ENCODE measurements at regions not wholly inside any gene's neighbourhood (a gene's known extent, or its start where the extent isn't known, plus 50 kb on each side); places are given as distances from the start of the nearest gene placed in this dataset.
"Not testable (repeated sequence)": the region's sequence is repeated elsewhere in the genome, so short reads cannot be mapped to it uniquely, and the experiment has no call there.

DNA sequence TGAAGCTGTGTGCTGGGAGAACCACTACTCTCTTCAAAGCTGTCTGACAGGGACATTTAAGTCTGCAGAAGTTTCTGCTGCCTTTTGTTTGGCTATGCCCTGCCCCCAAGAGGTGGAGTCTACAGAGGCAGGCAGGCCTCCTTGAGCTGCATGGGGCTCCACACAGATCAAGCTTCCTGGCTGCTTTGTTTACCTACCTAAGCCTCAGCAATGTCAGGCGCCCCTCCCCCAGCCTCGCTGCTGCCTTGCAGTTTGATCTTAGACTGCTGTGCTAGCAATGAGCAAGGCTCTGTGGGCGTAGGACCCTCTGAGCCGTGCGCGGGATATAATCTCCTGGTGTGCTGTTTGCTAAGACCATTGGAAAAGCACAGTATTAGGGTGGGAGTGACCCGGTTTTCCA, 103.3 kb upstream of the SALL1 start:
- DNase-seq (ENCODE audit: low read depth) = not testable (repeated sequence)

GRCh38 chr16:51248217-51248616, 97.1 kb upstream of the SALL1 start:
- DNase-seq (ENCODE audit: low read depth) = no peak

DNA sequence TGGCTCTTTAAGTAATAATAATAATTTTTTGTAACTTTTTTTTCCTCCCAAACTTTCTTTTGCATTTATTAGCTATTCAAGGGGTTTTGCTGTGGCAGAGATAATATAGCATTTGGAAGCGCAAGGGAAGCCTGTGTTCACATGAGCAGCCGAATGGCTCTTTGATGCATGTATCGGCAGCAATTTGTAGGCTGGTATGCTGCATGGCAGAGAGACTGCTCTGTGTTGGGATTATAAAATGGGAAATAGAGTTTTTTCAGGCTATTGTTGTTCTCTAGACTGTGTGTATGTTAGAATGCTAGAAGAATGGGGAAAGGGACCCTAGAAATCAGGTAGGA, 94.6 kb upstream of the SALL1 start:
- DNase-seq (ENCODE audit: low read depth) = no peak

- DNase-seq (ENCODE audit: low read depth) = no peak
Measured at GRCh38 chr16:51244887-51245657, 94.0 kb upstream of the SALL1 start.

DNA sequence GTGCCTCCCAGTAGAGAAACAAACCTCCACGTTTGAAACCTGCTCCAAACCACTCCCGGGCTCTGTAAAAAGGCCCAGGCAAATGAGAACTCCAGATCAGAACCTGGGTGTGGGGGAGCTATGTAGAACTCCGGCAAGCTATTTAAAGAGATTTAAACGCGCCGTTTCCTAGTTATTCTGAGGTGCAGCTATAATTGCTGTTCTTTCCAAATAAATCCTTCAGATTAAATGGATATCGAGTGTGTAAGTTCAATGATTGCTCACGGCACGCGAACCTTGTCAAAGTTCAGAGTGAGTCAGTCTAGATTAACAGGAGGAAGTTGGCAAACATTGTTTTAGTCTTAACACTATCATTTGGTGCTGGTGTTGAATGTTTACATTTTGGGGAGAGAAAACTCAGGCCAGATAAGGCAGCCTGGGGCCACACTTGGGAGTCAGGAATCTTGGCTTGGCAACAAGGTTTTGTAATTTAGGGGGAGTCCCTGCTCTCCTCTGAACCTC, 92.9 kb upstream of the SALL1 start:
- DNase-seq (ENCODE audit: low read depth) = no peak

GRCh38 chr16:51242296-51242994, 91.4 kb upstream of the SALL1 start:
- no peak for DNase-seq (ENCODE audit: low read depth)

DNA sequence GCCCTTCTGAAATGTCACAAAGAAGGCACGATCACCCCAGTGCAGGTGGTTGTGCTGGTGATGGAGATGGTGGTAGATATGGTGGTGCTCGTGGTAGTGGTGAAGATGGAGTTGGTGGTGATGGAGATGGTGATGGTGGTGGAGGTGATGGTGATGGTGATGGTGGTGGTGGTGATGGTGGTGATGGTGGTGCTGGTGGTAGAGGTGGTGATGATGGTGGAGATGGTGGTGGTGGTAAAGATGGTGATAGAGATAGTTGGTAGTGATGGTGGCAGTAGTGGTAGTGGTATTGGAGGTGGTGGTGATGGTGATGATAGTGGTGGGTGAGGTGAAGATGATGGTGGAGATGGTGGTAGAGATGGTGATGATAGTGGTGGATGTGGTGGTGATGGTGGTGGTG, 88.1 kb upstream of the SALL1 start:
- no peak for DNase-seq (ENCODE audit: low read depth)

- DNase-seq (ENCODE audit: low read depth) = no peak
Measured at GRCh38 chr16:51237861-51238378, 86.8 kb upstream of the SALL1 start.

DNA sequence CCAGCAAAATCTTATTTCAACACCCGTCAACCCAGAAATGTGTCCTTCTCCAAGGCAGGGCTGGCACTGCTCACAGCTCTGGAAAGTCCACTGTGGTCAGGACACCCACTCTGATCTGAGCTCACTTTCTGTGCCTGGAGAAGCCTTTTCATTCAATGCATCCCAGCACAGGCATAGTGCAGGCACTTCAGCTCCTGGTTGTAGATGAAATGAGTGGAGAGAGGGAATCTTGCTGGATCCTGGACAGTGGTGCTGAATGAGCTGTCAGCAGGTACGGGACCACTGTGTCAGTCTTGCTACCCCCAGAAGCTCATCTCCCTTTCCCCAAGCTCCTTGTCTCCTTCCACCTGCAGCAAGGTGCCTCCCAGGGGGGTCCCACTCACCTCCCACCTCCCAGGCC, 86.1 kb upstream of the SALL1 start:
- no peak for DNase-seq (ENCODE audit: low read depth)

DNA sequence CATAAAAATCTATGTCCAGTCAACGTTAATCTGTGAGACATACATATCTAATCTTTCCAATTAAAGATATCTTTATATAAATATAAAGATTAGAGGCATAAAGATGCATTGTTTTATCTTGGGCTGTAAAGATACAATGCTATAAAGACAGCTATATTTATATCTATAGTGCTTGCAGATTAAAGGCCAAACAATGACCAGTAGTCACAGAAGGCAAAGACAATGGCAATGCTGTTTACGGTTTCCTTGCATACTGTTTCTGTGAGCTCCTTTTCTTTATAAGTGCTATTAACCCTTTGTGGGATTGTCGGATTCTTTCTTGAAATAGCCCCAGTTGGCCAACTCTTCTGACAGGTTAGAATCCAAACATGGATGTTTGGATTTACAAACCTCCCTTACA, 85.5 kb upstream of the SALL1 start:
- no peak for DNase-seq (ENCODE audit: low read depth)

GRCh38 chr16:51231702-51232101, 80.6 kb upstream of the SALL1 start:
- DNase-seq (ENCODE audit: low read depth) = no peak

DNA sequence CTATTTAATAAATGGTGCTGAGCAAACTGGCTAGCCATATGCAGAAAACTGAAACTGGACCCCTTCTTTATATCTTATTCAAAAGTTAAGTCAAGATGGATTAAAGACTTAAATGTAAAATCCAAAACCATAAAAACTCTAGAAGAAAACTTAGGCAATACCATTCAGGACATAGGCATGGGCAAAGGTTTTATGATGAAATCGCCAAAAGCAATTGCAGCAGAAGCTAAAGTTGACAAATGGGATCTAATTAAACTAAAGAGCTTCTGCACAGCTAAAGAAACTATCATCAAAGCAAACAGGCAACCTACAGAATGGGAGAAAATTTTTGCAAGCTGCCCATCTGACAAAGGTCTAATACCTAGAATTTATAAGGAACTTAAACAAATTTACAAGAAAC, 79.0 kb upstream of the SALL1 start:
- not testable (repeated sequence) for DNase-seq (ENCODE audit: low read depth)

DNA sequence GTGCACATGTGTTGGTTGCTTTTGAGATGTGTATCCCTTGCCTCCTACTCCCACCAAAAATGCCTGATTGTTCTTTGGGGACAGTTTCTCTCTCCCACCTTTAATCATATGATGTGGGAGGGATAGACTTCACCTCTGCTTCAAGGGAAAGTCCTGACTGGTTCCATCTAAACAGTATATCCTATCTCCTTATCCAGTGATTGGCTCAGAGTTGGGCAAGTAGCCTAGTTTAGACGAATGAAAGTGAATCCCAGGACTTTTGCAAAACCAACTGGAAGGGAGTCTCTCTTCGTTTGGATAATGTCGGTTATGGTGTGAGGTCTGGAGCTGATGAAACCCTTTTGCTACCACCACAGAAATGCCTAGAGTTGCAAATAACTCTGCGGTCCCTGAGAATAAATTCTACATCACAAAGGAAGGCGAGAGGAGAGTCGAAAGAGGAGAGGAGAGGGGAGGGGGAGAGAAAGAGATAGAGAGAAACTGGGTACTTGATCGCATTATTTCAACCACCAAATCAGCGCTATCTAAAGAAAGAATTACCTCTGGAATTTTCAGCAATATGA, 77.1 kb upstream of the SALL1 start:
- DNase-seq (ENCODE audit: low read depth) = no peak

DNA sequence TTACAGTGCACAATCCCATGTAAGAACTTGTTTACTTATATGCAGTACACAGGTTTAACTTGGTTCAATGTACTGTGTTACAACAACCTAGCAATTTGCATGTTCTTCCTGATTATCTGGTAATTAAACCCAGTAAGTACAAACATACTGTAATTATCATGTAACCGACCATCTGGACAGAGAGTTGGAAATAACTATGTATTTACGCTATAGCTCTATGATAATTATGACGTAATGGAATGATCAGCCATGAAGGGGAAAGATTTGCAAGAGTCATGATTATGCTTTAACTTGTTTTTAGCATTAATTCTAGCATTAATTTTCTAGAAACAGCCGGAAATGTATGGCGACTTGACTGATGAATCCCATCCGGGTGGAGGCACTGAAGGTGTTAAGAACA, 74.8 kb upstream of the SALL1 start:
- DNase-seq (ENCODE audit: low read depth) = no peak

DNA sequence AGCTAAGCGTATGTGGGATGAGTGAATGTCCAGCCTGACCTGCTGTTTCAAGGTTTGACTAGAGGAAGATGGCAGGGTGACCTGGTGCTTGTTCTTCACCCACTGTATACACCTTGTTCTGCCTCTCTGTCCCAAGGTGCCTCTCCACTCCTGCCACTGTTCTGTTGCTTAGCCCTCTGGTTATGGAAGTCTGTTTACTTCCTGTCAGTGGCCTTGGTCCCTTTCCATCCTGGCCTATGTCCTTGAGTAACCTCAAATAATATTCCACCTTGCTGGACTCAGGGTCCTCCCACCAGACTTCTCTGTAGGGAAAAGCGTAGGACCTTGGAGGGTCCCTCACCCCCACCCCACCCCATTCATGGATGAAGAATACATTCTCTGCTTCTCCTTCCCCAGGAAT, 73.2 kb upstream of the SALL1 start:
- DNase-seq (ENCODE audit: low read depth) = no peak

- DNase-seq (ENCODE audit: low read depth) = no peak
Measured at GRCh38 chr16:51222016-51222415, 70.9 kb upstream of the SALL1 start.

DNA sequence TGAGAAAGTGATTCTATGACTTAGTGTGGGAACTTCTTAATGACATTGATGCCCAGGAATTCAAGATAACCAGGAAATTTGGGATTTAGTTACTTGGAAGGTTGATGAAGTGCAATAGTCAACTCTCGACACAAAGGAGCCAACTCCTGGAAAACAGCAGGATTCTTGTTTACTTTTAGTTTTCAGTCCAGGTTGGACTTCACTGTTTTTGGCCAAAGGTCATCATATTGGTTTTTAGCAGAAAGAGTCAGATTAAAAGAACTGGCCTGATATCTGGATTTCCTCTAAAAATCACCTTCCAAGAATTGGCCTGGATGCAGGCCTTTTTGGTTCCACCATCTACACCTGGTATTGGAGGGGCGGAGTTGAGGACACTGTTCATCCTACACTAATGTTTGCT, 60.1 kb upstream of the SALL1 start:
- DNase-seq (ENCODE audit: low read depth) = no peak

DNA sequence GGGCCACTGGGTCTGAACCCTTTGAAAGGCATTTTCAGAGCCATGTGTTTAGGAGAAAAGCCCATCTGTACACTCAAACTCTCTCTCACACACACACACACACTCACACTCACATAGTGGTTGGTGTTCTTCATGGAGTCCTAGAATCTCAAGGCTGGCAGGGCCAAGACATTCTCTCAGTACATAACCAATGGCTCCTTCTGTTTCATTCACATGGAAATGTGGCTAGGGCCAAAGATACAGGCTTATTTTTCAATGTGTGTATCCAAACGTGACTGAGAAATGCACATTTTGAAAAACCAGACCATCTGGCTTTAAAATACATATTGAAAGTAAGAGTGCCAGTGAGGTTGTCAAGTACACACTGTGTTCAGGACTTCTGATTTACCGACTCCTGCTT, 59.0 kb upstream of the SALL1 start:
- DNase-seq (ENCODE audit: low read depth) = no peak

DNA sequence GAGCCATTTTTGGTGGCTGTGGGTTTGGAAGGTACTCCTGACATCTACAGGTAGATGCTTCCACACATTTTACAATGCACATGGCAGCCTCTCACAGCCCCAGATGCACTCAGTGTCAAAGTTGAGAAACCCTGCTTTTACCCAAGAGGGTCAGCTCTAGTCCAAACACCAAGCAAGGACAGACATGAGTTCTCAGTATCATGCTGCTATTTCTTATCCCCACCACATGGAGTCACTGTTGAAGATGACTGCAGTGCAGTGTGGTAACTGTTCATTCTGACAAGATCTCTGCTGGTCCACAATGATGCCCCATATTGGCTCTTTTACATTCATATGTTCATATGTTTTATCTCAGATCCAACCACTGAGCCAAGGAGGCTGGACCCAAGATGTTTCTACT, 50.5 kb upstream of the SALL1 start:
- DNase-seq (ENCODE audit: low read depth) = no peak

Measured in HS-27A (cell line).